Activated T-cell treated with anti-CD3 and anti-CD28 coated beads for 48 hours (primary cell): ENCODE measurements at regions not wholly inside any gene's neighbourhood (a gene's known extent, or its start where the extent isn't known, plus 50 kb on each side); places are given as distances from the start of the nearest gene placed in this dataset.

Experiments
- DNase-seq: peaks from one replicate; pipeline ENCODE4 v3.0.0-alpha.2; 2020; ENCODE audit warnings: low read depth

DNA sequence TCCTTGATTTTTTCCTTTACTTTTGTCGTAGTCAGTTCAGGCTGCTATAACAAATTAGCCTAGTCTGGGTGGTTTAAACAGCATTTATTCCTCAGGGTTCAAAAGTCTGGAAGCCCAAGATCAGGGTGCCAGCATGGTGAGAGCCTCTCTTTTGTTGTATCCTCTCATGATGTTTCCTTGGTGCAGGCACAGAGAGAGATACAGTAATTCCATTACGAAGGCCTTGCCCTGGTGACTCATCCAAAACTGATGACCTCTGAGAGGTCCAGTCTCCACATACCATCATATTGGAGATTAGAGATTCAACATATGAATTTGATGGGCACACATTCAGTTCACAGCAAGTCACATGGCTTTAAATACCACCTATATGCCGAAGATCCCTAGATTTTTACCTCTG lies 253.8 kb downstream of the CYRIA start:
- DNase-seq, result no peak

DNA sequence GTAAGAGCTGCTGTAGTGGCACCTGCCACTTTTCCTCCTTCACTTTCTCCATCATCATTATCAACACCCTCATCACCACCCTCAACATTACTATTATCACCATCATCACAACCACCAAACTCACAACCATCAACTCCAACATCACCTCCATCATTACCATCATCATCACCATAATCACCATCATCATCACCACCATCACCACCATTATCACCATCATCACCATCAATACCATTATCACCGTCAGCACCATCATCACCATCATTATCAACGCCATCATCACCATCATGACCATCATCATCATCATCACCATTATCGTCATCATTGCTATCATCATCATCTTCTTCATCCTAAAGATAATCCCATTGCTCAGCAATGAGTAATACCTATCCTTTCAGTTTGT lies 255.8 kb downstream of the CYRIA start:
- no peak for DNase-seq

DNA sequence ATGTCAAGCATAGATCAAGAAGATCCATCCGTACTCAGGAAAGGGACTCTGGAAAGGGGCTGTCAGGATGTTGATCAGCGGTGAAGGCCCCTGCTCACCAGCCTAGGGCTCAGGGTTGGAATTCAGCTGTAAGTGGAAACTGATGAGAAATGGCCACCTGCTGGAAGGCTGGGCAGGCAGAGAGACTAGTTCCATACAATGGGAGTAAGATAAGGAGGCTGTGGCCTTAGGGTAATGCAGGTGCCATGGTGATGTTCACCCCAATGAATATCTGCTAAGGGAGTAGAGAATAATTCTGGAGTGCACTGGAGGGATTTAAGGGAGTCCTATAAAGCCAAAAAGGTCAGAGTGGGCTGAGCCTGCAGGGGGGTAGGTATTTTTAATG lies 256.6 kb downstream of the CYRIA start:
- DNase-seq, result no peak

DNA sequence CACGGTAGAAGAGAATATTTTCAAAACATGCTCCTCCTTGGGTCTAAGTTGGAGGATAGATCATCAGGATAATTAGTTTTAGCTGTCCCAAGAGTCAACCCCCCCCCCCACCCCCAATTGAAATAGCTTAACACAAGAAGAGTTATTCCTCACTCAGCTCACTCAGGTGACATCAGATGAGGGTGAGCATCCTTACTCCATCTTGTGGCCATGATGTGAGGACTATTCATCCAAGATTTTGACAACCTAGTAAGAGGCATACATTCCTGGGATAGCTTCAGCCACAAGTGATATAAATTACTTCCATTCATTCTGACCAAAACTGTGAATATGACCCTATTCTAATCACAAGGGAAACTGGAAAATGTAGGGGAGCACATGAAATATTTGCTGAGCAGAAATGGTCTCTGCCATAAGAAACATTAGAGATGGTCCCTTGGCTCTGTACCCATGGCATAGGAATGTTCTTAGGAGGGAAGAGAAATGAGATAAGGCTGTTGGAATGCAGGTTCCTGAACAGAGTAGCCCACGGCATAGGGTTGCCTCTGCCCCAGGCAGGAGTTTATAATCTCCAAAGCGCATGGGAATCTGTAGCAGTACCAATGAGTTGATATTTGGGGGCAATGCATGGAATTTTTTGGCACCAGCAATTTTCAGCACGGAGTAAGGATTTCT lies 257.2 kb downstream of the CYRIA start:
- no peak for DNase-seq

DNA sequence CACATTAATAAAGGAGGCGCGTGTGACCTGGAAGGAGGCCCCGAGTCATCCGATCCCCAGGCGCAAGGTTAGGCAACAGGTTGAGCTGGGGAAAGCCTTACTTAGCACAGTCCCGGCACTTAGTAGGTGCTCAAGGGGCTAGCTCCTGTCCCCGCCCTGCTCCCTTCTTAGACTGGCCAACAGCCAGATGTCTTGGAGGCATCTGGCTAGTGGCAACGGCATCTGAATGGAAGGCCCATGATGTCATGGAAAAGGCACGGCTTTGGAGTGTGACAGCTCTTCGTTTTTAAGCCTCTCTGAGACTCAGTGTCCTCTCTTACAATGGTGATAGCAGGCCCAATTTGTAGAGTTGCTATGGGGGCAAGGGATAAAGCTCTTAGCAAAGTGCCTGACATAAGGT lies 258.3 kb downstream of the CYRIA start:
- no peak for DNase-seq

DNA sequence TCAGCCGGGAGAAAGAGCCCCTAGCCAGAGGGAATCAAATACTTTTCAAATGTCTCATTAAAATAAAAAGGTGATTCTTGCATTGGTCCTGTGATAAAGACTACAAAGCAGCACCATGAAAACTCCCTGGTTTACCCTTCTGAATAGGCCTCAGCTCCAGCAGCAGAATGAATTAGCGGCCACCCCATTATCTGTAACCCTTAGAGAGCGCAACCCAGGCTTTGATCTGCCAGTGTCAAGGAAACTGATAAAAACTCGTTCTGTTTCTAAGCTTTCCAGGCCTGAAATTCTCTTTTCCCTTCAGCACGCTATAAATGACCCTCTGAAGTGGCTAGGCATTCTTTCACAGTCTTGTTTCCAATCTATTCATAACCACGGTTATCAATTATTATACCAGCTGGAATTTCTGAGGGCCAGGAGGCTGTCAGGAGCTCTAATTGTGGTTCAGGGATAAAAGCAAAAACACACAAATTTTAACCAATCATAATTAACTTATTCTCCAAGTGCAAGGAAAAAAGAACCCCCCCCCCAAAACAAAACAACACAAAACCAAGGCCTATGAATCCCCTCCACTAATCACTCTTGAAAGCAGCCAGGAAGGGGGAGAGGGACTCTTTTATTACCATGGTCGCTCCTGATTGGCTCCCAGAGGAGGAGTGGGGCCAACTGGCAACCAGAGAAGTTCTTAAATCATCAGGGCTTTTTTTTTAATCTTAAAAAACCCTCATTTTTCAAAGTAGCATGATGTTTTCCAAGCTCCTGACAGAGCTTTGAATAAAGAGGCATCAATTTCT lies 258.9 kb downstream of the CYRIA start:
- DNase-seq, result no peak

DNA sequence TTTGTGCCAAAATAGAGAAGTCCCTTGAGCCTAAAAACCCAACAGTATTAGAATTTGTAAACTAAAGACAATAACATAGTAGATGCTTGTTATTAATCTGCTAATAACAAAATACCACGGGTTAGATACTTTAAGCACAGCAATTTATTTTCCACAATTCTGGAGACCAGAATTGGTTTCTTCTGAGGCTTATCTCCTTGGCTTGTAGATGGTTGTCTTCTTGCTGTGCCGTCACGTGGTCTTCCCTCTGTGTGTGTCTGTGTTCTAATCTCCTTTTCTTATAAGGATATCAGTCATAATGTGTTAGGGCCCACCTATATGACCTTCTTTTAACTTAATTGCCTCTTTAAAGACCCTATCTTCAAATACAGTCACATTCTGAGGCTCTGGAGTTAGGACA lies 260.1 kb downstream of the CYRIA start:
- DNase-seq, result no peak

DNA sequence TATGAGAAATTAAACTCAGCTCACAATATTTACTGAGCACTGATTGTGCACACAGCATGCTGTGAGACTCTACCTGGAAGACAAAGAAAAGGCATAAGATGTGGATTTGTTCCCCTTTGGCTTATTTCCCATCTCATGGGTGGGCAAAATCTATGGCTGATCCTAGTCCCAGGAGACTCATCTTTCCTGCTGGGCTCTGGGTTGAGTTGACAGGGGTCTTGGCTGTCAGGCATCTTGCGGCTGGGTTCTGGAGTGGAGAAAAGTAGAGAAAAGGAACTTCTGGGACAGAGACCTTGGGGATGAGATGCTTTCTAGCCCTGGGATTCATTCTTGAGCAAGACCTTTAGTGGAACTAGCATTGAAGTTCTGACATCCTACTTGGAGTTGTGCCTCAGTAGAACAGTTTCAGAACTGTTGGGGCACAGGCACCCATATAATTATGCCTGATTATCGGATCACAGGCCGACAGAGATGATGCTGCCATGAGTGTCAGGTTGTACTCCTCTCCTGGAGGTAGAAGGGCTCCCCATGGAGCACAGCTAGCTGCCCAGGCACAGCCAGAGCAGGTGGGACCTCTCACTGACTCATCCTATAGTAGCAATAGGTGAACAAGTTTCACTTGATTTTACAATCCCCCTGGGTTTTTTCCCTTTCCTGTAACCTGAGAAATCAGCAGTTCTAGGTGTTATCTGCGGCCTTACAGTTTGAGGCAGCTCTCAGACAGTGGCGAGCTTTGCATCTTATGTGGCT lies 260.9 kb downstream of the CYRIA start:
- DNase-seq, result no peak

DNA sequence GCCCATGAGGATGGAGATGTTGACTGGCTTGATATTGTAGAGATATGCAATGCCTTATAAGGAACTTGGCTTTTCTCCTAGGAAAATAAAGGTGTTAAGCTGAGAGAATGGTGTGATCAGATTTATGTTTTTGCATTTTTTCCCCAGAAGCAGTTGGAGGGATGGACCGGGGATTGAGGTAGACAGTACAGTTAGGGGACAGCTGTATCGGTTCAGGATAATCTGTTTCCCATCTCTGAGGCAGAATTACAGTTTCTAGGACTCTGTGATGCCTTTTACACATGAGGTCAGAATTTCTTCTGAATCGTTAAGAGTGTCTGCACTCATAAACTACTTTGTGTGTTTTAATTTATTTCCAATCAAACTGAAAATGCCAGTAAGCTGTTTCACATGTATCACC lies 261.5 kb downstream of the CYRIA start:
- no peak for DNase-seq

DNA sequence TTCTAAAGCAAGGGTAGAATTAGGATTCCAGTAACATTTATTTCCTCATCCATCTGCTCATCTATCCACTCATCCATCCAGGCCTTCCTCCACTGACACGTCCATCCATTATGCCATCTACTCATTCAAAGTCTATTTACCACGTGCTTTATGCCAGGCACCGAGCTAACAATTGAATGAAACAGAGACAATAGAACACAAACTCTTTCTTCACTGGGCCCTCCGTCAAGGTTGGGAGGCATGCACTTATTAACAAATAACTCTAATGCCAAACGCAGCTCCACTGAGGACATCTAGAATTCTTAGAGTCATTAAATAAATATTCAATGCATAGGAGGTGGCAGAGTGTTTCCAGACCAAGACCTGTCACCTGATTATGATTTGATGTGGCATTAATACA lies 262.7 kb downstream of the CYRIA start:
- DNase-seq, result no peak

DNA sequence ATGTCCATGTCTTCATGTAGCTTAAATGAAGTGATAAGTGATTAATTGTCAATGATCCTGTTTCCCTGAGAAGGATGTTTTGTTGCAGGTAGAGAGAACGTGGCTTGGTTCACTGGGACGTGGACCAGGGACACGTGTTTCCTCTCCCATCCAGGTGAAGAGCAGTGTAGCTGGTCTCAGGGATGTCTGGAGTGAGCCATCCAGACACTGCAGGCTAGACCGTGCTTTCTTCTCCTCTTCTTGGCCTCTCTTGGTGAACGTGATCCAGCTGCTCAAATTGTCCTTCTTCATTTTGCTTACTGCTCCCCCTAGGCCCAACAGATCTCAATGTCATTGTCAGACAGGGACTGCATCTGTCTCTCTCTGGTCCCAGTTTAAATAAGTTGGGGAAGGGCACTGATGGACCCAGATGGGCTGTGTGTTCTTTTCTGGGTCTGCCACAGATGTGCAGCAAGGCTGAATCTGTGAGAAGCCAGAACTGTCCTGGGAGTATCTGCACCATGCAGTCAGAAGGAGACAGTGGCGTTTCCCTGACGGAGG lies 263.8 kb downstream of the CYRIA start:
- no peak for DNase-seq

DNA sequence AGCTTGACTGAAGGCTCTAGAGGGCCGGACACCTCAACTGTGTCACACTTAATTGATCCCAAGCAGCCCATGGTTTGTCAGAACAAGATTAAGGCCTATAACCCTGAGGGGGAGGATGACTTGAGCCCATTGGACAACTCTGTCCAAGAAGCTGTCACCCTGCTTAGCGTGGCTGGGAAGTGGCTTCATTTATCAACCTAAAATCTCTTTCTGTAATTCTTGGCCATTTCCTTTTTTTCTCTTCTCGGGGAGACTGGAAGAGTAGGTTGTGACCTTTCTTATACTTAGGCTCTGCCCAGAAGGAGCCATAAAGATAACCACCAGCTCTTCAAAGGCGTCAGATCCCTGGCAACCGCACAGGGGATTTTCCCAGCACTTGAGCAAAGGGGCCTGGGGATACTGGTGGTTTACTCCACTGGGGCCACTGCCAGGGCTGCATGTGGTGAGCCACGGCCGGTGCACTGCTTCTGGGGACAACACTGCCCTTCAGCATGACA lies 265.5 kb downstream of the CYRIA start:
- no peak for DNase-seq

DNA sequence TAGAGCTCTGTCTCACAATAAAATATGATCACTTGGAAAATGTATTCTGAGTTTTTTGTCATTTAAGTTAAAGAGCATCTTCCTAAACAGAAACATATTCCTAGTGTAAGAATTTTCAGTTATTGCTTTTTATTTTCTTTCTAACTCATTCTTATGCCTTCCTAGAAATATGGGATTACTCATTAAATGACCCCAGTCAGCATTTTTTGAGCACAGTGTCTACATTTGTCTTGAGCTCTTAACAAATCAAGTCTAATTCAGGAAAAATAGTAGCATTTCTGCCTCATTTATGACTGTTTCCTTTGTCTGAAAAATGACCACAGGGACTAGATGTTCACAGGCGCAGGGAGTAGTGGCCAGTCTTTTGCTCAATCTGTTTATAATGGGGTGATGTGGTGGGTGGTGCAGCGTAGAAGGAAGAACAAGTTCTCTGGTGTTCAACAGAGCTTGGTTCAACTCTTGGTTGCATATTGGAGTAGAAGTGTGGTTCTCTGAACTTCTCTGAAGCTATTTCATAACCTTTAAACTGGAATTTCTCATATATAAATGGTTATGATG lies 267.1 kb downstream of the CYRIA start:
- DNase-seq, result no peak

DNA sequence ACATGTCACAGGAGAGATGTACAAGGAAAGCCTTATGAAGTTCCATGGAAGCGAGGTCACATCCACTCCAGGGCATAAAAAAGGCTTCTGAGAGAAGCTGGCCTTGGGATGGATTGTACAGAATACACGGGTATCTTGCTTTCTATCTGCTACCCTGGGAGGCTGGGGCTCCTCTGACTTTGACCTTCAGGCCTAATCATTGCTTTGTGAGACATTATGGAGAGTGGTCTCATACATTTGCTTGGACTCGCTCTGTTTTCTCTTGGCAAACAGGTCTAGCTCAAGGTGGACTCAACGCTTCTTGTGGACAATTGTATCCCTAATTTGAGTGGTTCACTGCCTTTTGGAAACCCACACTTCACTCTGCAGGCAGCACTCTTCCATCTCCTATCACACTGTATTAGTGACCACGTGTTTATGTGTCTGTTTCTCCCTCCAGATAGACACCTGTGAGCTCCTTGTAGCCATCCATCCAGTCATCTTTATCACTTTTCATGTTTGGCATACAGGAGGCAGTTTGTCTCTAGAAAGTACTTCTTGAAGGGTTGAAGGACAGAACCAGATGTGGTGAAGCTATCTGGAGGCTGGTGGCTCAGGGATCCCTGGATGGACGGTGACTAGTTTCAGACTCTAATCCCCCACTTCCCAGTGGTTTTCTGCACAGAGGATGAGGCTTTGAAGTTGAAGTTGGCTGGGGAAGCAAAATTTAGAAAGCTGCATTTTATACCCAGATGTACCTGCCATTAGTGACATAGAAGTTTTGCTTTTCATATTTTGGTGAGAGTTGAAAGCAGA lies 267.8 kb downstream of the CYRIA start:
- no peak for DNase-seq

DNA sequence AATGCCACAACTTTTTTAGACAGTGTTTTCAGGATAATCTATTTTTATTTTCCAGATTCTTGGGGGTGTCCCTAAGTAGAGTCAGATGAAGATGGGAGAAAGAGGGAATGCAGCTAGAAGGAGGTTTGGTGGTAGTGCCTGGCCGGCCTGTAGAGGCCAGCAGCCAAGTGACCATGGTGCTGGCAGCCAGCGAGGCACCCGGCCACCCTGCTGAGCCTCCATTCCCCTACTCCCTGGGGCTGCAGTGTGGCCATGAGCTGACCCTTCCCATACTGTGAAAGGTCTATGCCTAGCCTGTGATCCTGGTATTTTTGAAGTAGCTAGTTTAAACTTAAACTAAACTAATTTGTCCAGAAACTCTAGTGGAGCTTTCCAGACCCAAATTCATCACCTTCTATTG lies 268.6 kb downstream of the CYRIA start:
- DNase-seq, result no peak

DNA sequence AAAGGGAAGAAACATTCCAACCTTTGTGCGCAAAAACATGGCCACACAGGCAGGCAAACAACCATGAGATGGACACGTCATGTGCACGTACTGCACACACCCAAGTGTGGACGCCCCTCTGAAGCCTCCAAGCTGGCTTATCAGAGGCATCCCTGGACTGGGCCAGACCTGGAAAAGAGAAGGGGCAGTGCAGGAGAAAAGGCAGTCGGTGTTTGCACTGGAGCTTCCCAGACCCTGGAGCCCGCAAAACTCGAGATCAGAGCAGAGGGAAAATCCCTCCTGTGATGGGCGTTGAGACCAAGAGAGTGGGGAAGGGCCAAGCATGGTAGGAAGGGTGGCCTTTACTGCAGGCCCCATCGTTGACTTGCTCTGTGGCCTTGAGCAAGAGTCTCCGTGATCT lies 269.5 kb downstream of the CYRIA start:
- DNase-seq, result no peak

DNA sequence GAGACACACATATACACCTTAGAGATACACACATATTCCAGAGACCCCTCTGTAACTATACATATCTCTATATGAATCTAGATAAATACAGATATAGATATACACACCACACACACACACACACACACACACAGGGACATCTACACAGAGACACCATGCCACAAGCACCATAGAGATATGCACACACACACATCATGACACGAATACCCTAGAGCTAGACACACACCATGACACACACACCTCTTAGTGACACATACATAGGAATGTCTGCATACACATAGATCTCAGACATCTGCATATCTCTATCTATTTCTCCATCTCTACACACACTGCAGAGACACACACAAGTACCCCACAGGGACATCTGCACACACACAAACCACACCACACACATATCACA lies 270.0 kb downstream of the CYRIA start:
- no peak for DNase-seq

DNA sequence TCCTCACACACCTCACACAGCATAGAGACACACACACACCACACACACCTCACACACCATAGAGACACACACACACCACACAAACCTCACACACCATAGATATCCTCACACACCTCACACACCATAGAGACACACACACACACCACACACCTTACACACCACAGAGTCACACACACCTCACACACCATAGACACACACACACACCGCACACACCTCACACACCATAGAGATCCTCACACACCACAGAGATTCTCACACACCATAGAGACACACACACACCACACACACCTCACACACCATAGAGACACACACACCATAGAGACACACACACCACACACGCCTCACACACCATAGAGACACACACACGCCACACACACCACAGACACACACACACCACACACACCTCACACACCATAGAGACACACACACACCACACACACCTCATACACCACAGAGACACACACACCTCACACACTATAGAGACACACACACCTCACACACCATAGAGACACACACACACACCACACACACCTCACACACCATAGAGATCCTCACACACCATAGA lies 270.6 kb downstream of the CYRIA start:
- no peak for DNase-seq

DNA sequence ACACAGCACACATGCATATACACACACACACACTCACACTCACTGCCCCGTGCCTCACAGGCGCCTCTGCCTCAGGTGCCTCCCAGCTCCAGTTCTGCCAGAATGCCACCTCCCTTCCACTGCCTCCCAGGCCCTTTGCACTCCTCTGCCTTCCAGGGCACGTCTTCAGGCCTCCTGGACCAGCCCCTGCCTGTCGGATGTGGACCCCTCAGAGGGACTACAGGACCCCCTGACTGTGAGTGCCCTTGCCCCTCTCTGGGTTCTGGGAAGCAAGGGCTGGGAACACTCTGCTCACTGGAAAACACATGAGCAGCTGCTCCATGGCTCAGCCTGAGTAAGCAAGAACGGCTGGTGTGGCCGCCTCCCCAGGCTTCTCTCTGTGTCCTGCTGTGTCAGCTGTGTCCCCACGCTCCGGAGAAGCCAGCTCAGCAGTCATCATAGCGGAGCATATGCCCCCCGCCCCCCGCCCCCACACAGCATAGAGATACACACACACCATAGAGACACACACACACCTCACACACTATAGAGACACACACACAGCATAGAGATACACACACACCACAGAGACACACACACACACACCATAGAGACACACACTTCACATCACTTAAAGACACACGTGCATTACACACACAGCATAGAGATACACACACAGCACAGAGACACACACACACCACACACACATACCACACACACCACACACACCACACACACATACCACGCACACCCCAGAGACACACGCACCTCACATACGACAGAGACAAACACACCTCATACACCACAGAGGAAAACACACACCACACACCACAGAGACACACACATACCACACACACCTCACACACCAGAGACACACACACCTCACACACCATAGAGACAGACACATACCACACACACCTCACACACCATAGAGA lies 271.3 kb downstream of the CYRIA start:
- no peak for DNase-seq

DNA sequence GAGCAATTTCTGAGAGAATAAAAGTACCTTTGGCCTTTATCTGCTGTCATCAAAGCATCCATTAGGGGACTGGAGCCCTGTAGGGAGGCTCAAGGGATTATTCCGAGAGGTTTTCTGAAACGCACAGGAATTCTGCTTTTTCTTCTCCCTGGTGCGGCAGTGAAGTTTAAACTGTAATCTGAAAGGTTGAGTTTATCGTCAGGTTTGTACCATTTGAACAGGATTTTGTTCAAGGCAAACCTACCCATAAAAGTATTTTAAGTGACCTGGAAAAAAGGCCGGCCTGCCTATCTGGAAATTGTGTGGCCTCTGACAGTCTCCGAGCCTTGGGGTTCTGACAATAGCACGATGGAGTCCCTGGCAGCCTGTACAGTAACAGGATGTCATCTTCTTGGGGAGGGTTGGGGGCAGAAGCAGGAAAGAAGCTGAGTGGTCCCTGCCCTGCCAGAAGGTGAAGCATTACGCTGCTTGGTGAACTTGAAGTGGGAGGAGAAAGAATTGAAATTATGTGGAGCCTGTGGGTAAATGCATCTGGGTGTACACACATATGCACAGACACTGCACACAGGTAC lies 272.0 kb downstream of the CYRIA start:
- DNase-seq, result no peak
